A549 (cell line): ENCODE measurements at regions not wholly inside any gene's neighbourhood (a gene's known extent, or its start where the extent isn't known, plus 50 kb on each side); places are given as distances from the start of the nearest gene placed in this dataset.

Source experiments
- ATAC-seq, 2 experiments: fragments of 200-7000 bp in 1 of 2; fragments of >200 bp in 1 of 2; cut with Nextera tagmentation in 1 of 2; cut with Tn5 transposase in 1 of 2; 3 replicates each; pipeline versions ENCODE4 v1.8.0 to v1.9.1; 2018 to 2020; ENCODE audit warnings: mild to moderate bottlenecking in 1 of 2, moderate library complexity in 1 of 2
- CTCF ChIA-PET: fragments of 300-600 bp; sonication (Branson Sonifier 250); formaldehyde crosslinking; extraction: SDS; loops from one replicate; lab custom pipeline; 2021; ENCODE audit warnings: antibody characterized with exemption, inconsistent platforms; lab: Yijun Ruan, JAX
- POLR2A ChIA-PET: fragments of 350-600 bp; formaldehyde crosslinking; extraction: SDS; loops from one replicate; lab custom pipeline; 2021; ENCODE audit warnings: antibody characterized with exemption, inconsistent platforms; lab: Yijun Ruan, JAX
- DNase-seq, 2 experiments: peaks; one replicate each; pipeline versions ENCODE4 v3.0.0 to v3.0.0-alpha.2; 2011 to 2016; ENCODE audit warnings: low read depth in 1 of 2, low spot score in 1 of 2
- FAIRE-seq: peaks from 2 replicates; lab custom pipeline; 2011; peaks lifted over from hg19 to GRCh38; lab: Jason Lieb, UNC
- H3K27ac ChIP-seq, 2 experiments: fragments of >200 bp; sonication (Bioruptor Twin); formaldehyde crosslinking; 3 replicates each; pipeline ENCODE4 v1.5.1; 2016 to 2017
- H3K4me1 ChIP-seq: fragments of >200 bp; sonication (Bioruptor Twin); formaldehyde crosslinking; 3 replicates; pipeline ENCODE4 v1.6.1; 2016
- H3K4me2 ChIP-seq: fragments of >200 bp; sonication (Bioruptor Twin); formaldehyde crosslinking; 3 replicates; pipeline ENCODE4 v1.6.1; 2016
- H3K4me3 ChIP-seq: fragments of >200 bp; sonication (Bioruptor Twin); formaldehyde crosslinking; 3 replicates; pipeline ENCODE4 v1.5.1; 2016
- H3K9me3 ChIP-seq: fragments of >200 bp; sonication (Bioruptor Twin); formaldehyde crosslinking; 3 replicates; pipeline ENCODE4 v1.6.1; 2016
- ATOH8 ChIP-seq: fragments of 250-450 bp; sonication (Bioruptor Pico); IDR thresholded peaks from 2 replicates; pipeline ENCODE4 v1.5.0; 2020; ENCODE audit warnings: low read depth, mild to moderate bottlenecking, moderate library complexity
- CBX8 ChIP-seq: fragments of 200-600 bp; sonication (generic); IDR thresholded peaks from 2 replicates; pipeline ENCODE4 v1.6.1; 2016
- CEBPB ChIP-seq, 2 experiments: fragments of >200 bp in 1 of 2; sonication (Bioruptor Twin) in 1 of 2; formaldehyde crosslinking in 1 of 2; IDR thresholded peaks; 2 replicates each; pipeline ENCODE4 v1.6.1; 2012 to 2016
- CHD2 ChIP-seq: fragments of 150-350 bp; IDR thresholded peaks from 2 replicates; pipeline ENCODE4 v1.6.1; 2014; ENCODE audit warnings: low read length; ENCODE audit not compliant: partially characterized antibody
- CHD4 ChIP-seq: fragments of 200-600 bp; sonication (generic); IDR thresholded peaks from 2 replicates; pipeline ENCODE4 v1.6.1; 2016; ENCODE audit warnings: antibody characterized with exemption, mild to moderate bottlenecking, borderline replicate concordance
- EP300 ChIP-seq, 2 experiments: fragments of >200 bp; sonication (Bioruptor Twin); formaldehyde crosslinking; IDR thresholded peaks; 2 replicates in 1 of 2; 3 replicates in 1 of 2; pipeline ENCODE4 v1.6.1; 2016 to 2017
- FOSB ChIP-seq: fragments of 250-450 bp; sonication (Bioruptor Pico); IDR thresholded peaks from 2 replicates; pipeline ENCODE4 v1.5.0; 2020; ENCODE audit warnings: mild to moderate bottlenecking, moderate library complexity
- FOXS1 ChIP-seq: fragments of 250-450 bp; sonication (Bioruptor Pico); IDR thresholded peaks from 2 replicates; pipeline ENCODE4 v1.5.0; 2020; ENCODE audit warnings: mild to moderate bottlenecking, moderate library complexity
- GATA3 ChIP-seq: IDR thresholded peaks from 2 replicates; pipeline ENCODE4 v1.6.1; 2012; ENCODE audit warnings: borderline replicate concordance
- HEYL ChIP-seq: fragments of 250-450 bp; sonication (Bioruptor Pico); IDR thresholded peaks from 2 replicates; pipeline ENCODE4 v1.8.0; 2021; ENCODE audit warnings: mild to moderate bottlenecking, moderate library complexity
- HMGXB4 ChIP-seq: fragments of 250-450 bp; sonication (Bioruptor Pico); IDR thresholded peaks from 2 replicates; pipeline ENCODE4 v1.5.0; 2021; ENCODE audit warnings: mild to moderate bottlenecking, moderate library complexity, borderline replicate concordance
- HOXA7 ChIP-seq: fragments of 250-450 bp; sonication (Bioruptor Pico); IDR thresholded peaks from 2 replicates; pipeline ENCODE4 v1.5.0; 2020; ENCODE audit warnings: mild to moderate bottlenecking, moderate library complexity
- KDM5A ChIP-seq: fragments of 200-600 bp; sonication (generic); IDR thresholded peaks from 2 replicates; pipeline ENCODE4 v1.6.1; 2016; ENCODE audit warnings: antibody characterized with exemption, mild to moderate bottlenecking
- MAX ChIP-seq: IDR thresholded peaks from 2 replicates; pipeline ENCODE4 v1.6.1; 2012
- MAZ ChIP-seq: fragments of 150-350 bp; IDR thresholded peaks from 2 replicates; pipeline ENCODE4 v1.6.1; 2014; ENCODE audit warnings: antibody characterized with exemption, low read depth, low read length, borderline replicate concordance
- MYC ChIP-seq: IDR thresholded peaks from 2 replicates; pipeline ENCODE4 v1.6.1; 2012; ENCODE audit warnings: mild to moderate bottlenecking, inconsistent platforms, low read length, improper control_type of control experiment, borderline replicate concordance
- NPAS2 ChIP-seq: fragments of 250-450 bp; sonication (Bioruptor Pico); IDR thresholded peaks from 2 replicates; pipeline ENCODE4 v1.8.0; 2022; ENCODE audit warnings: mild to moderate bottlenecking, moderate library complexity, borderline replicate concordance
- NR3C1 ChIP-seq: fragments of >200 bp; sonication (Bioruptor Twin); formaldehyde crosslinking; IDR thresholded peaks from 3 replicates; pipeline ENCODE4 v1.6.1; 2017
- PHF8 ChIP-seq: fragments of 200-600 bp; sonication (generic); IDR thresholded peaks from 2 replicates; pipeline ENCODE4 v1.6.1; 2016; ENCODE audit warnings: low read depth, mild to moderate bottlenecking, antibody characterized with exemption, moderate library complexity, borderline replicate concordance
- POLR2AphosphoS2 ChIP-seq: conservative IDR thresholded peaks from 2 replicates; pipeline ENCODE4 v1.6.1; 2012; ENCODE audit warnings: low read length, improper control_type of control experiment, inconsistent platforms
- RARB ChIP-seq: fragments of 250-450 bp; sonication (Bioruptor Pico); IDR thresholded peaks from 2 replicates; pipeline ENCODE4 v1.8.0; 2021; ENCODE audit warnings: mild to moderate bottlenecking, moderate library complexity
- RFX5 ChIP-seq: fragments of 450-650 bp; IDR thresholded peaks from 2 replicates; pipeline ENCODE4 v1.7.1; 2014; ENCODE audit warnings: antibody characterized with exemption, mild to moderate bottlenecking, moderate library complexity
- RNF2 ChIP-seq: fragments of 200-600 bp; sonication (generic); IDR thresholded peaks from 2 replicates; pipeline ENCODE4 v1.6.1; 2016; ENCODE audit warnings: low read depth, mild to moderate bottlenecking, antibody characterized with exemption, moderate library complexity, borderline replicate concordance
- SREBF2 ChIP-seq: fragments of 450-650 bp; IDR thresholded peaks from 2 replicates; pipeline ENCODE4 v1.6.1; 2014; ENCODE audit warnings: mild to moderate bottlenecking, moderate library complexity
- TFCP2L1 ChIP-seq: fragments of 250-450 bp; sonication (Bioruptor Pico); IDR thresholded peaks from 2 replicates; pipeline ENCODE4 v1.5.0; 2021; ENCODE audit warnings: mild to moderate bottlenecking
- ZFP36 ChIP-seq: fragments of 450-650 bp; IDR thresholded peaks from 2 replicates; pipeline ENCODE4 v1.6.1; 2014; ENCODE audit warnings: borderline replicate concordance; ENCODE audit not compliant: partially characterized antibody
- WGBS: methylation state at CpG from one replicate; pipeline ENCODE4 v1.1.6; 2017; ENCODE audit errors: missing lambda C conversion rate; 5-methylcytosine and 5-hydroxymethylcytosine counted together
- TF ChIP-seq, protein P1 (sequence below): fragments of >200 bp; sonication (Bioruptor Twin); formaldehyde crosslinking; IDR thresholded peaks from 3 replicates; pipeline ENCODE4 v1.5.1; 2016
- TF ChIP-seq, protein P2 (sequence below): IDR thresholded peaks from 2 replicates; pipeline ENCODE4 v1.6.1; 2012

GRCh38 chr21:41583274-41583790 is 75.4 kb upstream of the TMPRSS2 start:
- peak; percentile 71 to 73; a peak in 4 of 6 replicates for ATAC-seq
- TF ChIP-seq RARB (CRISPR knock-in tag) (no peak), MAZ (no peak), PHF8 (no peak), RFX5 (no peak), CBX8 (no peak), MYC (no peak), CEBPB (IDR thresholded peaks at IDR 0.05) (no peak)
- TF ChIP-seq, protein P1, sequence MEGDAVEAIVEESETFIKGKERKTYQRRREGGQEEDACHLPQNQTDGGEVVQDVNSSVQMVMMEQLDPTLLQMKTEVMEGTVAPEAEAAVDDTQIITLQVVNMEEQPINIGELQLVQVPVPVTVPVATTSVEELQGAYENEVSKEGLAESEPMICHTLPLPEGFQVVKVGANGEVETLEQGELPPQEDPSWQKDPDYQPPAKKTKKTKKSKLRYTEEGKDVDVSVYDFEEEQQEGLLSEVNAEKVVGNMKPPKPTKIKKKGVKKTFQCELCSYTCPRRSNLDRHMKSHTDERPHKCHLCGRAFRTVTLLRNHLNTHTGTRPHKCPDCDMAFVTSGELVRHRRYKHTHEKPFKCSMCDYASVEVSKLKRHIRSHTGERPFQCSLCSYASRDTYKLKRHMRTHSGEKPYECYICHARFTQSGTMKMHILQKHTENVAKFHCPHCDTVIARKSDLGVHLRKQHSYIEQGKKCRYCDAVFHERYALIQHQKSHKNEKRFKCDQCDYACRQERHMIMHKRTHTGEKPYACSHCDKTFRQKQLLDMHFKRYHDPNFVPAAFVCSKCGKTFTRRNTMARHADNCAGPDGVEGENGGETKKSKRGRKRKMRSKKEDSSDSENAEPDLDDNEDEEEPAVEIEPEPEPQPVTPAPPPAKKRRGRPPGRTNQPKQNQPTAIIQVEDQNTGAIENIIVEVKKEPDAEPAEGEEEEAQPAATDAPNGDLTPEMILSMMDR, result no peak
- TF ChIP-seq, all 56 proteins: peak for 0
- H3K27ac ChIP-seq, result 0 out of 6 replicates have a peak overlapping the region, but pooled peaks of 1 of the 2 experiments have one; percentile 35
- WGBS, result 11% methylated on average over 5 of the region's 10 CpGs
- peak; percentile 10 to 14 for DNase-seq
- H3K9me3 ChIP-seq, result peaks cover 2% of the 10 kb centered on the region; the same call in 1 of the 3 replicates
- CTCF ChIA-PET, result no interaction called here
- no peak for FAIRE-seq
- H3K4me1 ChIP-seq, result peaks cover 6% of the 10 kb centered on the region; the same call in 2 of the 3 replicates
- peak overlapping the region; percentile 16; the same call in 2 of the 3 replicates for H3K4me2 ChIP-seq
- POLR2A ChIA-PET, result no interaction called here
- no peak overlapping the region for H3K4me3 ChIP-seq

GRCh38 chr21:41582866-41583265 is 74.9 kb upstream of the TMPRSS2 start:
- Histone ChIP-seq H3K9me3 (peaks cover 7% of the 10 kb centered on the region; the same call in 1 of the 3 replicates), H3K27ac (no peak overlapping the region), H3K4me2 (peak overlapping the region; percentile 16; the same call in 2 of the 3 replicates), H3K4me1 (peaks cover 6% of the 10 kb centered on the region; the same call in 2 of the 3 replicates), H3K4me3 (no peak overlapping the region)
- TF ChIP-seq CHD2, result no peak
- TF ChIP-seq HEYL (CRISPR knock-in tag), result no peak
- TF ChIP-seq POLR2AphosphoS2, result no peak
- TF ChIP-seq RARB (CRISPR knock-in tag), result no peak
- no peak for TF ChIP-seq NPAS2 (CRISPR knock-in tag)
- TF ChIP-seq FOXS1 (CRISPR knock-in tag), result no peak
- TF ChIP-seq RFX5, result no peak
- no peak for TF ChIP-seq SREBF2
- no peak for TF ChIP-seq MAX
- TF ChIP-seq HOXA7, result no peak
- 83% methylated on average over 7 of the region's 7 CpGs for WGBS
- no peak for DNase-seq
- ChIA-PET CTCF (interaction anchor here (0.9 kb wide), 1 partner anchor 300 kb away, joined by 3 read pairs; no protein-coding TSS in a partner anchor), POLR2A (no interaction called here)
- ATAC-seq, result no peak
- FAIRE-seq, result no peak

DNA sequence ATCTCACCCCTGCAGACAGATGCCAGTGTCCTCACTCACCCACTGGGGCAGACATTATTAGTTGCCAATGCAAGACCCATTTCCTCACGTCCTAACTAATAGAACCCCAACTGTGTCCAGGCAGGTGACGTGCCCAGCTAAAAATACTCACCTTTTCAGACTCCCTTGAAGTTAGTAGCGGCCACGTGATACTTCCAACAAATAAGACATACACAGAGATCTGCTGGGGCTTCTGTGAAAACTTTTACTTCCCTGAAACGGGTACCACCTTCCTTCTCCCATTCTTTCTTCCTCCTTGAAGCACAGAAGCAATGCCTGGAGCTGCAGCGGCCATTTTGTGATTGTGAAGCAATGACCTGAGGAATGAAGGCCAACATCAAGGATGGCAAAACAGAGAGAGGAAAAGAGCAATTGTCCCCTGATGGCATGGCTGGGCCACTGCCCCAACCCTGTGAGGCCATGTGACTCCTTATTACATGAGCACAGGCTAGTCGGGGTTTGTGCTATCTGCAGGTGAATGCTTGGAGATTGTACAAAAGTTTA is 74.4 kb upstream of the TMPRSS2 start:
- Histone ChIP-seq H3K4me1 (peaks cover 6% of the 10 kb centered on the region; the same call in 2 of the 3 replicates), H3K27ac (no peak overlapping the region), H3K4me3 (no peak overlapping the region), H3K4me2 (no peak overlapping the region), H3K9me3 (peaks cover 10% of the 10 kb centered on the region; the same call in 2 of the 3 replicates)
- ChIA-PET POLR2A (no interaction called here), CTCF (interaction anchor here (0.9 kb wide), 1 partner anchor 299 kb away, joined by 3 read pairs; no protein-coding TSS in a partner anchor)
- ATAC-seq (no peak), FAIRE-seq (no peak), DNase-seq (no peak)
- WGBS, result 86% methylated on average over 7 of the region's 7 CpGs
- TF ChIP-seq ZFP36 (no peak), SREBF2 (no peak), NR3C1 (no peak), MAZ (no peak), TFCP2L1 (CRISPR knock-in tag) (no peak), HMGXB4 (CRISPR knock-in tag) (no peak), GATA3 (no peak), EP300 (IDR thresholded peaks at IDR 0.05) (no peak), FOXS1 (CRISPR knock-in tag) (no peak), KDM5A (no peak), FOSB (CRISPR knock-in tag) (no peak), CHD4 (no peak), ATOH8 (CRISPR knock-in tag) (no peak), RARB (CRISPR knock-in tag) (no peak), RNF2 (no peak)
- TF ChIP-seq, protein P2, sequence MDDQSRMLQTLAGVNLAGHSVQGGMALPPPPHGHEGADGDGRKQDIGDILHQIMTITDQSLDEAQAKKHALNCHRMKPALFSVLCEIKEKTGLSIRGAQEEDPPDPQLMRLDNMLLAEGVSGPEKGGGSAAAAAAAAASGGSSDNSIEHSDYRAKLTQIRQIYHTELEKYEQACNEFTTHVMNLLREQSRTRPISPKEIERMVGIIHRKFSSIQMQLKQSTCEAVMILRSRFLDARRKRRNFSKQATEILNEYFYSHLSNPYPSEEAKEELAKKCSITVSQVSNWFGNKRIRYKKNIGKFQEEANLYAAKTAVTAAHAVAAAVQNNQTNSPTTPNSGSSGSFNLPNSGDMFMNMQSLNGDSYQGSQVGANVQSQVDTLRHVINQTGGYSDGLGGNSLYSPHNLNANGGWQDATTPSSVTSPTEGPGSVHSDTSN, result no peak
